Transverse colon (tissue), 4 donors: ENCODE measurements at regions not wholly inside any gene's neighbourhood (a gene's known extent, or its start where the extent isn't known, plus 50 kb on each side); places are given as distances from the start of the nearest gene placed in this dataset.

Experiments
- DNase-seq: peaks from one replicate; pipeline ENCODE4 v3.0.0-alpha.2; 2019
- H3K27ac ChIP-seq, 4 donors: fragments of 200-600 bp; sonication (generic); 2 replicates each; pipeline ENCODE4 v1.5.1; 2016 to 2018; ENCODE audit warnings: inconsistent platforms in 4 of 4
- H3K27me3 ChIP-seq: fragments of 200-600 bp; sonication (generic); 2 replicates; pipeline ENCODE4 v1.5.1; 2017; ENCODE audit warnings: inconsistent platforms
- H3K36me3 ChIP-seq, 4 donors: fragments of 200-600 bp; sonication (generic); 2 replicates each; pipeline ENCODE4 v1.5.1; 2017 to 2019; ENCODE audit warnings: inconsistent platforms in 4 of 4
- H3K4me1 ChIP-seq, 4 donors: fragments of 200-600 bp; sonication (generic); 2 replicates each; pipeline ENCODE4 v1.5.1; 2017 to 2020; ENCODE audit warnings: inconsistent platforms in 4 of 4
- H3K4me3 ChIP-seq, 4 donors: fragments of 200-600 bp; sonication (generic); 1 replicate in 1 of 4; 2 replicates in 3 of 4; pipeline versions ENCODE4 v1.5.1 to v1.6.1; 2017 to 2019; ENCODE audit warnings: inconsistent platforms in 4 of 4
- H3K9me3 ChIP-seq, 2 donors: fragments of 200-600 bp; sonication (generic); 2 replicates each; pipeline ENCODE4 v1.5.1; 2017 to 2019; ENCODE audit warnings: inconsistent platforms in 2 of 2
- EP300 ChIP-seq: sonication (generic); formaldehyde crosslinking; IDR thresholded peaks from one replicate; pipeline ENCODE4 v1.6.1; 2017; ENCODE audit warnings: antibody characterized with exemption, low read depth
- POLR2A ChIP-seq: fragments of 450-650 bp; IDR thresholded peaks from one replicate; pipeline ENCODE4 v1.6.1; 2016; ENCODE audit warnings: antibody characterized with exemption, mild to moderate bottlenecking, moderate library complexity
- POLR2AphosphoS5 ChIP-seq, 3 donors: sonication (generic); formaldehyde crosslinking; IDR thresholded peaks; one replicate each; pipeline ENCODE4 v1.6.1; 2016; ENCODE audit warnings: antibody characterized with exemption in 3 of 3
- WGBS, 2 donors: methylation state at CpG; one replicate each; pipeline ENCODE4 v1.1.5; 2018; ENCODE audit warnings: low coverage in 1 of 2; 5-methylcytosine and 5-hydroxymethylcytosine counted together
- in situ Hi-C, 4 donors: fragments of 200-750 bp; cut with MboI; loops; one replicate each; pipeline versions ENCODE4 v1.15.0 to v1.15.1; 2017; ENCODE audit warnings: low sequenced_read_pairs in 3 of 4, low pct_ligation_motif_present in 1 of 4, low pct_unique_long_range_greater_than_20kb in 1 of 4
- intact Hi-C: fragments of 100-400 bp; cut with DNase I; formaldehyde crosslinking; loops from one replicate; pipeline ENCODE4 v1.15.1; 2023; ENCODE audit warnings: low total_unique reads
- TF ChIP-seq, protein P1 (sequence below), 5 experiments: fragments of 200-600 bp in 3 of 5; fragments of 450-650 bp in 2 of 5; sonication (generic) in 3 of 5; IDR thresholded peaks; 1 replicate in 2 of 5; 2 replicates in 3 of 5; pipeline ENCODE4 v1.5.1; 2016 to 2017; ENCODE audit warnings: antibody characterized with exemption in 5 of 5, inconsistent platforms in 3 of 5, mild to moderate bottlenecking in 2 of 5, moderate library complexity in 1 of 5

DNA sequence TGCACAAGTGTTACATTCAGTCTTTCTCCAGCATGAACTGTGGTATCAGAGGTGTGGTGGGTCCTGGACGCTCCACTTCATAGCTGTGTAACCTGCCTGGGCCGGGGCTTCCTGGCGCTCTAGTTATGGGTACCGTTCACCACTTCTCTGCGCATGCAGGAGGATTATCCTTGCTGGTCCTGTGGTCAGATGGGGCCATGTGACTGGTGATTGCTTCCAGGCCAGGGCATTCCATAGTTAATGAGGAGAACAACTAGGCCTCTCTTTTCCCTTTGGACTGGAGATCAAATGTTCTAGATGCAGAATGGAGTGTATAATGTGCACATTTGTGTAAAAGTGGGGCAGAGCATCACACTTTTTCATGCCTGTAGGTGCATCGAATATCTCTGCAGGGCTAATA is 444.0 kb downstream of the AACS start:
- TF ChIP-seq, protein P1, sequence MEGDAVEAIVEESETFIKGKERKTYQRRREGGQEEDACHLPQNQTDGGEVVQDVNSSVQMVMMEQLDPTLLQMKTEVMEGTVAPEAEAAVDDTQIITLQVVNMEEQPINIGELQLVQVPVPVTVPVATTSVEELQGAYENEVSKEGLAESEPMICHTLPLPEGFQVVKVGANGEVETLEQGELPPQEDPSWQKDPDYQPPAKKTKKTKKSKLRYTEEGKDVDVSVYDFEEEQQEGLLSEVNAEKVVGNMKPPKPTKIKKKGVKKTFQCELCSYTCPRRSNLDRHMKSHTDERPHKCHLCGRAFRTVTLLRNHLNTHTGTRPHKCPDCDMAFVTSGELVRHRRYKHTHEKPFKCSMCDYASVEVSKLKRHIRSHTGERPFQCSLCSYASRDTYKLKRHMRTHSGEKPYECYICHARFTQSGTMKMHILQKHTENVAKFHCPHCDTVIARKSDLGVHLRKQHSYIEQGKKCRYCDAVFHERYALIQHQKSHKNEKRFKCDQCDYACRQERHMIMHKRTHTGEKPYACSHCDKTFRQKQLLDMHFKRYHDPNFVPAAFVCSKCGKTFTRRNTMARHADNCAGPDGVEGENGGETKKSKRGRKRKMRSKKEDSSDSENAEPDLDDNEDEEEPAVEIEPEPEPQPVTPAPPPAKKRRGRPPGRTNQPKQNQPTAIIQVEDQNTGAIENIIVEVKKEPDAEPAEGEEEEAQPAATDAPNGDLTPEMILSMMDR (IDR thresholded peaks at IDR 0.05) = no peak
- no peak for TF ChIP-seq EP300
- intact Hi-C loops = no loop called here
- DNase-seq = no peak
- Histone ChIP-seq H3K4me1 (no peaks in the 10 kb centered on the region), H3K9me3 (no peaks in the 10 kb centered on the region), H3K4me3 (no peak overlapping the region), H3K27ac (no peak overlapping the region), H3K27me3 (no peaks in the 10 kb centered on the region), H3K36me3 (no peaks in the 10 kb centered on the region)
- WGBS, 2 donors = 84% methylated on average over 6 of the region's 6 CpGs; no CpG with 5 or more reads in 1 of the 2 donors
- in situ Hi-C loops = no loop called here

- Histone ChIP-seq H3K4me1 (no peaks in the 10 kb centered on the region), H3K27ac (no peak overlapping the region), H3K36me3 (no peaks in the 10 kb centered on the region), H3K4me3 (no peak overlapping the region), H3K27me3 (no peaks in the 10 kb centered on the region), H3K9me3 (no peaks in the 10 kb centered on the region)
- intact Hi-C loops = no loop called here
- no peak for DNase-seq
- in situ Hi-C loops = no loop called here
- 37 to 49% methylated on average over 8 to 12 of the region's 12 CpGs for WGBS, 2 donors
- TF ChIP-seq POLR2A (no peak), EP300 (no peak), POLR2AphosphoS5 (IDR thresholded peaks at IDR 0.05) (no peak)
- TF ChIP-seq, protein P1 (IDR thresholded peaks at IDR 0.05) = no peak
These were observed 447.5 kb downstream of the AACS start for GRCh38 chr12:125512541-125513298.

GRCh38 chr12:125515887-125516286 is 450.7 kb downstream of the AACS start:
- in situ Hi-C loops = no loop called here
- Histone ChIP-seq H3K4me1 (peaks cover 0 to 3% (median 0%) of the 10 kb centered on the region in 4 donors), H3K9me3 (no peaks in the 10 kb centered on the region), H3K4me3 (no peak overlapping the region), H3K36me3 (no peaks in the 10 kb centered on the region), H3K27ac (no peak overlapping the region), H3K27me3 (no peaks in the 10 kb centered on the region)
- DNase-seq = no peak
- TF ChIP-seq POLR2AphosphoS5 (IDR thresholded peaks at IDR 0.05) = no peak
- no peak for TF ChIP-seq POLR2A
- TF ChIP-seq, protein P1 (IDR thresholded peaks at IDR 0.05) = no peak
- TF ChIP-seq EP300 = no peak
- intact Hi-C loops = no loop called here
- WGBS, 2 donors = 74 to 83% methylated on average over 8 of the region's 8 CpGs

GRCh38 chr12:125518074-125518473 is 452.8 kb downstream of the AACS start:
- in situ Hi-C loops = no loop called here
- intact Hi-C loops = no loop called here
- Histone ChIP-seq H3K27ac (no peak overlapping the region), H3K27me3 (no peaks in the 10 kb centered on the region), H3K4me3 (no peak overlapping the region), H3K9me3 (no peaks in the 10 kb centered on the region), H3K36me3 (no peaks in the 10 kb centered on the region), H3K4me1 (peaks cover 0 to 3% (median 0%) of the 10 kb centered on the region in 4 donors)
- WGBS, 2 donors = 14% methylated on average over 2 of the region's 2 CpGs; no CpG with 5 or more reads in 1 of the 2 donors
- DNase-seq = no peak
- TF ChIP-seq, protein P1 (IDR thresholded peaks at IDR 0.05) = no peak
- TF ChIP-seq POLR2A = no peak
- no peak for TF ChIP-seq EP300
- no peak for TF ChIP-seq POLR2AphosphoS5 (IDR thresholded peaks at IDR 0.05)
